ENCODE measurements at regions not wholly inside any gene's neighbourhood (a gene's known extent, or its start where the extent isn't known, plus 50 kb on each side); places are given as distances from the start of the nearest gene placed in this dataset.

GRCh38 chr5:58054018-58054417 is 405.9 kb downstream of the PLK2 start:
- no peak for DNase-seq

DNA sequence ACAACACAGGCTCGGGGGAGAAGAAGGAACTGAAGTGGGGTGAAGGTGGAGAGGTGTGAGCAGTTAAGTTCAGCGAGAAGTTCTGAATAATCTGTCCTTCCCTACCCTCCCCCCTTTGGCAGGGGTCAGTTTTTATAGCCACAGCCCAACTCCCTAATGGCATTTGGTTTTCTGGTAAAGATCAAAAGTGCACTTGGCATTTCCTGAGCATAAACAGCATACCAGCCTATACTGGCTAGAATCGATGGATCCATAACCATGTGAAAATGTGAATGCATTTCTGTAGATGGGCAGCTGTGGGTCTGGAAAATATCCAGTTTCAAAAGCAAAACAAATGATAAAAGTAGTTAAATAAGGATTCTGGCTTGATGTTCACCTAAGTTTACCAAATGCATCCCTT is 410.9 kb downstream of the PLK2 start:
- no peak for DNase-seq

GRCh38 chr5:58048185-58048925 is 411.5 kb downstream of the PLK2 start:
- DNase-seq = no peak

DNA sequence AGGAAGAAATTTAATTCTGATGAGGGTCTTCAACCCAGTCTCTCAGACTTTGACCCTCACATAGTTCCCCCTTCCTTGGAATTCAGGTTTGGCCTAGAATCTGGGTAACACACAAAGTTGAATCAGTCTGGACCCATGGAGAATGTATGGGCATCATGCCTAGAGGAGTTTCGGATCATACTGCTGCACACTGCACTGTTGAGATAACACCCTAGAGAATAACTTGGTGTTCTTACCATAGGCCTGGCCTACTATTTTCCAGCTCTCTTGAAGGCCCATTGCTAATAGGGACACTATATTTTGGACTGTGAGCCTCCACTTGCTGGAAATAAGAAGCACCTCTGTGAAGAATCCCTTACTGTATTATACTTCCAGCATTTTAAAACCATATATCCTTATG is 413.5 kb downstream of the PLK2 start:
- no peak for DNase-seq

- DNase-seq = no peak
Observed at GRCh38 chr5:58044166-58044565, 415.7 kb downstream of the PLK2 start.

DNA sequence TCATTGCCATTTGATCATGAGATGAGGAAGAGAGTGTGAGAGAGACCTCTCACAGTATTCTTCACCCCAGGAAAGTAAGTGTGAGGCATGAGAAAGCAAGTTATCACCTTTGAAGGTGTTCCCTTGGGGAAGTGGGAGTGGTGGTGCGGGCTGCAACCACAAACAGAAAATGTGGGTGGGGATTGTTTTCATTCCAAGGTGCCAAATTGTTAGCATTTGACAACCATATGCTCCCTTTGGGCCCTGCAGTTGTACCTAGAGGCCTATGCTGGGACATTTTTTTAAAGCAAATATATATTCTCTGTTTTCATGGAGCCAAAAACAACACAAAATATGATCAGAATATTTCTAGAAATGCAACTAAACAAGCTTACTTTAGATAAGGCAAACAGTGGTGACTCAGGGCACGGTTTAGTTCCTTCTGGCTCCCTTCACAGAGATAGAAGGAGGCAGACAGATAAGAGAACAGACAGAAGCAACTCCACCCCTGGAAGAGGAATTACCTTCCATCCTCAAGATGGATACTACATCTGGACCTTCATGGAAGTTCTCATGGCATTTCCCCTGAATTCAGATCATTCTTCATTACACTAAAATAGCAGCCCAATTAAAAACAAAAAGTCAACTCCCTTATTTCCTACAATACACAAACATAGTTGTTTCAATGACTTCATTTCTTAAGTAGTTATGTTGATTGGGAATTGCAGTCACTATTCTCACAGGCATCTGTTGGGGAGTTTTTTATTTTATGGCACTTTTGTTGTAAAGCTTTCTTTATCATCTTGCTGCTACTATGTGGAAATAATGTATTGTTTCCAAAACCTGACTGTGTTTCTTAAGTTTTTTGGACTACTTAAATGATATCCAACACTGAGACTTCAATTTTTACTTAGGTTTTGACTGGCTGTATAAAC is 416.6 kb downstream of the PLK2 start:
- DNase-seq = no peak

GRCh38 chr5:58041884-58042283 is 418.0 kb downstream of the PLK2 start:
- DNase-seq = no peak

DNA sequence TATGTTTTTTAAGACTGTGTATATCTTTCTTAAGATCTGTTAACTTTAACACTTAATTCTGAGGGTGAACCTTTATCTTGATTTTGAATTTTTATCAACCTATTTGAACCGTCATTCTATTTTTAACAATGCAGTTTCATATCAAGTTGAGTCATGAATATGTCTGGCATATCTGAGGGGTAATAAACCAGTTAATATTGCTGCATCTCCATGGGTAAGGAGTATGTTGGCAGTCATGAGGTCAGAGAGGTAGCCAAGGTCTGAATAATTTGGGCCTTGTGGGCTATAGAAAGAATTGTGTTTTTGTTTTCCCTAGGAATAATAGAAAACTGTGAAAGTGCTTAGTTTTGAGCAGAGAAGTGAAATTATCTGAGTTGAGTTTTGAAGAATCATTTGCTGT is 419.0 kb downstream of the PLK2 start:
- no peak for DNase-seq

GRCh38 chr5:58040044-58040443 is 419.8 kb downstream of the PLK2 start:
- no peak for DNase-seq

DNA sequence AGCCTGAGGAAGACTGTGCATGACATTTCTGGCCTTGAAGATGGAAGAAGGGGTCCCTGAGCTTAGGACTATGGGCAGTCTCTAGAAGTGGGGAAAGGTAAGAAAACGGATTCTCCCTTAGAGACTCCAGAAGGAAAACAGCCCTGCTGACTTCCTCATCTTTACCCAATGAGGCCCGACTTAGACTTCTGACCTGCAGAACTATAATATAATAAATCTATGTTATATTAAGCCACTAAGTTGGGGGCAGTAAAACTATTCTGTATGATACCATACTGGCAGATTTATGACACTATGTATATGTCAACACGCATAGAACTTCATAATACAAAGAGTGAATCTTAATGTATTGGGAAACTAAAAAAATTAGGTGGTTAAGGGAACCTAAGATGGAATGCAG is 422.0 kb downstream of the PLK2 start:
- no peak for DNase-seq

GRCh38 chr5:58025809-58026208 is 434.1 kb downstream of the PLK2 start:
- DNase-seq = no peak

DNA sequence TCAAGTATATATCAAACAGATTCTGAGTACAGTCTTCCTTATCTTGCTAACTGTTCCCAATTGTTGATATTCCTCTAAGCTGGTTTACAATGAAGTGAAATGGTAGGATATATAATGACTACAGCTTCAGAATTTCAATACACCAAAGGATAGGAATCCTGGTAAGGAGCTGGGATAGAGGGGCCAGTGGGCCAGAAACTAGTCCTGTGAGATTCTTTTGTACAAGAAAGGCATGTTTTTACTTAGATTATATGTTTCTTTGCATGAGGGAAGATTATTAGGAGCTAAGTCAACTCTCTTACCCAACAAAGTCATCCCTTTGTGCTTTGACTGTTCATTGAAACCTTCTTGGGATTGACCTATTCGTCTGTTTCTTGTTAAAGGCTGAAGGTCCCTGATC is 435.7 kb downstream of the PLK2 start:
- no peak for DNase-seq

DNA sequence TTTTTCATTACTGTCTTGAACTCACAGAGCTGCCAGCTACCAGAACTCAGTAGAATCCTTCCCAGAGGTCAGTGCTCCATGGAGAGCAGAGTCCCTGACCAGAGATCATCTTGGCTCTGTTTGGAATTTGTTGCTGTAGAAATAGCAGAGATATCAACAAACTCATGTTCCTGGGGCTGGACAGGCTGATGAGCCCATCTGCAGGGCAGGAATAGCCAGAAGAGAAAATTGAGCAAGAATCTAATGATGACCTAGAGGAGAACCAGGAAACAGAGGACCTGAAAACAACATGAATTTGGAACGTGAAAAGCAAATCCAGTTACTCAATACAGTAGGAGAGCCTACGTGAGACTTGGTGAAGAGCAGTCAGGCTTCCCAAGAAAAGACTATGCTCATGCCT is 437.8 kb downstream of the PLK2 start:
- DNase-seq = no peak

GRCh38 chr5:58021466-58021865 is 438.4 kb downstream of the PLK2 start:
- DNase-seq = no peak

DNA sequence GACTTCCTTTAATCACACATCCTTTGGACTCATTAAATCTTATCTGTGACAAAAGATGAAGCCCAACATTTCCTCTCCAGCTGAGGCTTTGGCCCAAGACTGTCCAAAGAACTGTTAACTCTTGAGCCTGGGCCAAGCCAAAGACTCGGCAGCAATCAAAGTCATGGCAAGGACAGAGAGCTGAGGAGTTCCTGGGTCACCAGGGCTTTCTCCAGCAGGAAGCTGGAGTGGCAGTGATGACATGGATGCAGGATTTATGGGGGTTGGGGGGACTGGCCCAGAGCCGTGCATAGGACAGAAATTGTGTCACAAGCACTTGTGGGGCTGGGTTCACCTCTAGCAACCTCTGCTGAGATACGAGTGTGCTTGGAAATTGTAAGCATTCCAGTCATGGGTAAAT is 440.3 kb downstream of the PLK2 start:
- DNase-seq = no peak

- DNase-seq = no peak
Observed at GRCh38 chr5:58018016-58018415, 441.9 kb downstream of the PLK2 start.

DNA sequence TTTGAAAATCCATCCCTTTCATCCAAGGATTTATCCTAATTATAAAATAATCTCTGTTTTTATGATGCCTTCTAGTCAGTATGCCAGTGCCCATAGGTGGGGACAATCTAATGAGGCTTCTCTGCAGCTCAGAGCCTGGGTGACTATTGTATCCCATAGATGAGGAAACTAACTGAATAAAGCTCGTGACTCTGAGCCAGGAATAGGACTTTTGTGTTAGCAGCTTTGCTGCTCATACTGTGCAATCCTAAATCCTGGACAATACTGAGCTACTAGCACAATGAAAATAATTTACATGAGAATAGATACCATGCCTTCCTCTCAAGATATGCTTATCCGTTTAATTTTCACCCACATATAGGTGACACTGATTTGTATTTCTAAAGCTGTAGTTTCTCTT is 443.0 kb downstream of the PLK2 start:
- no peak for DNase-seq

DNA sequence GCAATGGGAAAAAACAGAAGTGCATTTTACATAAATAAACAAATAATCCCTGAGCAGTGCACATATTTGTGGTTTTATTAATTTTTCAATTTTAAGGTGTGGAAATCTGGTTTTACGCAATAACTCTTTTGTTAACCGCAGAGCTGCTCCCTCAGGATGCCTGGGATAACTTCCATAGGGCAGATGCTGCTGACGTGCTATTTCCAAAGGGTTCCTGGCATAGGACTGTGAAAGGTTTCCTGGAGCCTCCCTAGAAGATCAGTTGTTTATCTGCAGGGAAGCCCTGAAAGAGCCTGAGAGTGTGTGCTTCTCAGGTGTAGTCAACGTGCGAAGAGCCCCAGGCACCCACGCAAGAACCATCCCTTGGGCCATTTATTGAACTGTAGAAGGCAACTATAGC is 443.5 kb downstream of the PLK2 start:
- DNase-seq = no peak

- no peak for DNase-seq
Observed at GRCh38 chr5:58015175-58015574, 444.7 kb downstream of the PLK2 start.

DNA sequence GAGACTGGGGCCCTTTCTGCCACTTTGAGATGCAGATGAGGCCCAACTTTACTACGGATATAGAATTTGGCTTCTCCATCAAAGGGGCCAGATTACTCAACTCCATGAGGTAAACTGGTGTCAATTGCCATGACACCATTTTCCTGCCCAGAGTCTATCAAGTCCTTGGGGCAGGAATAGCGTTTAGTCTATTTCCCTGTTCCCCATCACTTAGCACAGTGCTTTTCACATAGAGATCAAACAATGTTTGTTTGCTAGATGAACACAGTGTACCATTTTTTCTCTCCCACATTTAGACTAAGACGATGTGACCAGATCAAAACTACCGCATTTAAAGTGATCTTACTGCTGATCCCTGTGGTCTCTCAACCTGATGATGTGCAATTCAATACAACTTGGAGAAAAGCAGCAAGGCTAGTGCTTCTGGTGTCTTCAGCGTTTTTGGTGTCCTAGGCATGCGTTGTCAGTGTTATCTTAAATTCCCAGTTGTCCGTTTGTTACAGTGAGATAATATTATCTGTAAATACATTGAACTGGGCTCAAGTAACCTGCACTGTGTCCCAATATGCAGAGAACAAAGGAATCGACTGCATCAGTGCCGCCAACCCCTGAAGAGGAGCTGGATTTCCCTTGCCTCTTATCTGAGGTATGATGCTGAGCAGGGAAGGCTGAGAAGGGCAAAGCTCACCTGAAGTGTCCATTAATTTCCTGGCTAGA is 446.2 kb downstream of the PLK2 start:
- no peak for DNase-seq

DNA sequence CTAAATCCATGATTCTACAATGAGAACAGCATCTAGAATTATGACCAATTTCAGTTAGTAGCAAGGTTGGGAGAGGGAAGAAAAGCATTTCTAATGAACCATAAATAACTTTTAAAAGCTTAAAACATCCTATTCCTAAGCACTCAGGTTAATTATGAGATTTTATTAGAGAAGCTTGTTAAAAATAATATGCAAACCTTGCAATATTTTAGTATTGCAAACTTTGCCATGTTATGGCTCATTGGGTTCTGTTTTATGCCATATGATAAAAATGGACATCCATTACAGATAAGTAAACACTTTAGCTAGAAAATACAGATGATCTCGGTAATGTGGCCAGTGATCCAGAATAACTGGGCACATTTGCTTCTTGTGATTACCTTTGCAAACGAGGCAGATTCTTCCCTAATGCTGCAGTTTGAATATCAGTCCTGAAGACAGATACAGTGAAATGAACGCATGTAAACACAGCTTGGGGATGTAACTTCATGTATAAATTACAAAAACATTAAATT is 447.0 kb downstream of the PLK2 start:
- no peak for DNase-seq

DNA sequence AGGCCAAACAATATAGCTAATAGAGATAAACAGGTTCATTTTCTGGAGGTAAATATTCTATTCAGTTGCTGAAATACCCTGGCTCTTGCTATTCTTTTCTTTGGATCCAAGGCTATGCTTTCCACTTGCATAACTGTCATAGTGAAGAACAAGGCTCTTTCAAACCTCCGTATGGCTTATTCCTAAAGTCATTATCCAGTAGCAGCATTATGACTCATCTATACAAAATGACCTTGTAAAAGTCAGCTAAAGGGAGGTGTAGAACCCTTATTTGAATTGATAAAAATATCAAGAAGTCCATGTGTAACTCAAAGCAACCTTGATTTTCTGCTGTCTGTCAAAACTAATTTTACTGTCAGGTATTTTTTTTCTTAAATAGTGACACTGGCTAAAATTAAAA is 447.8 kb downstream of the PLK2 start:
- no peak for DNase-seq

GRCh38 chr5:58011301-58011700 is 448.6 kb downstream of the PLK2 start:
- DNase-seq = no peak
